Thyroid gland (tissue), 4 donors: ENCODE measurements at regions not wholly inside any gene's neighbourhood (a gene's known extent, or its start where the extent isn't known, plus 50 kb on each side); places are given as distances from the start of the nearest gene placed in this dataset.

Experiments used
- POLR2A ChIP-seq, 2 donors: fragments of 450-650 bp; IDR thresholded peaks; one replicate each; pipeline ENCODE4 v1.6.1; 2017; ENCODE audit warnings: antibody characterized with exemption in 2 of 2, mild to moderate bottlenecking in 2 of 2, moderate library complexity in 1 of 2
- TF ChIP-seq, protein P1 (sequence below), 6 experiments: fragments of 200-600 bp in 3 of 6; fragments of 450-650 bp in 3 of 6; sonication (generic) in 3 of 6; IDR thresholded peaks; one replicate each; pipeline ENCODE4 v1.5.1; 2016 to 2019; ENCODE audit warnings: antibody characterized with exemption in 6 of 6, mild to moderate bottlenecking in 2 of 6, inconsistent platforms in 1 of 6, moderate library complexity in 1 of 6

DNA sequence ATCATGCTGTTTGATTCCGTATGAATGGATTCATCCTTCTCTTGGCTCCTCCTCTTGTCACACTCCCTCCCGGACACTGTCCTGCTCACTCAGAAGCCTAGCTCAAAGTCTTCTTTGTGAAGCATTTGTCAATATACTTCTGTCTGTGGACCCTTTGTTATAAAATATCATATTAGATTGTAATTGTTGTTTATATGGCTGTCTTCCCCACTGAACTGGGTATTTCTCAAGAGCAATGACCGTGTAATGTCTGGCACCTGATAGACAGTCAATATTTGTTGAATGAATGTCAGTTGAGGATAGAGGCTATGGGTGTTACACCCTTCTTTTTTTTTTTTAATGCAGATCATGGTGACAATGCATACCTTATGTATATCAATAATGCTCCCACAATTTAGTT is 335.3 kb downstream of the SOX4 start:
- TF ChIP-seq, protein P1, sequence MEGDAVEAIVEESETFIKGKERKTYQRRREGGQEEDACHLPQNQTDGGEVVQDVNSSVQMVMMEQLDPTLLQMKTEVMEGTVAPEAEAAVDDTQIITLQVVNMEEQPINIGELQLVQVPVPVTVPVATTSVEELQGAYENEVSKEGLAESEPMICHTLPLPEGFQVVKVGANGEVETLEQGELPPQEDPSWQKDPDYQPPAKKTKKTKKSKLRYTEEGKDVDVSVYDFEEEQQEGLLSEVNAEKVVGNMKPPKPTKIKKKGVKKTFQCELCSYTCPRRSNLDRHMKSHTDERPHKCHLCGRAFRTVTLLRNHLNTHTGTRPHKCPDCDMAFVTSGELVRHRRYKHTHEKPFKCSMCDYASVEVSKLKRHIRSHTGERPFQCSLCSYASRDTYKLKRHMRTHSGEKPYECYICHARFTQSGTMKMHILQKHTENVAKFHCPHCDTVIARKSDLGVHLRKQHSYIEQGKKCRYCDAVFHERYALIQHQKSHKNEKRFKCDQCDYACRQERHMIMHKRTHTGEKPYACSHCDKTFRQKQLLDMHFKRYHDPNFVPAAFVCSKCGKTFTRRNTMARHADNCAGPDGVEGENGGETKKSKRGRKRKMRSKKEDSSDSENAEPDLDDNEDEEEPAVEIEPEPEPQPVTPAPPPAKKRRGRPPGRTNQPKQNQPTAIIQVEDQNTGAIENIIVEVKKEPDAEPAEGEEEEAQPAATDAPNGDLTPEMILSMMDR (IDR thresholded peaks at IDR 0.05), result no peak
- no peak for TF ChIP-seq POLR2A (IDR thresholded peaks at IDR 0.05)
